ENCODE measurements at regions not wholly inside any gene's neighbourhood (a gene's known extent, or its start where the extent isn't known, plus 50 kb on each side); places are given as distances from the start of the nearest gene placed in this dataset.

- H3K4me2 ChIP-seq (ENCODE audit: low read length) = no peak overlapping the region
- no peaks in the 10 kb centered on the region for H3K36me3 ChIP-seq (ENCODE audit: control insufficient read depth, insufficient read depth, low read length)
- H2BK120ac ChIP-seq (ENCODE audit: low read depth, low read length) = no peak overlapping the region
- H3K4ac ChIP-seq (ENCODE audit: low read depth, low read length) = no peak overlapping the region
- no peak overlapping the region for H4K5ac ChIP-seq (ENCODE audit: low read length)
- no peak overlapping the region for H3K4me3 ChIP-seq (ENCODE audit: low read length)
- WGBS (ENCODE audit: extremely low coverage, insufficient coverage, low lambda C conversion rate) = no CpG with 5 or more reads among the region's 2 CpGs
- no peak overlapping the region for H2BK15ac ChIP-seq (replicated peaks; ENCODE audit: low read depth)
- H3K9ac ChIP-seq (ENCODE audit: low read length) = no peak overlapping the region
- H3K56ac ChIP-seq (ENCODE audit: low read length) = no peak overlapping the region
- H4K8ac ChIP-seq (ENCODE audit: low read depth, low read length) = no peak overlapping the region
- H3K27ac ChIP-seq (ENCODE audit: low read depth, low read length) = no peak overlapping the region
- H3K23ac ChIP-seq (ENCODE audit: low read length) = no peak overlapping the region
- DNase-seq = no peak
- no peak overlapping the region for H3K18ac ChIP-seq (ENCODE audit: low read length)
- H3K79me1 ChIP-seq (ENCODE audit: low read length) = no peaks in the 10 kb centered on the region
- H3K4me1 ChIP-seq (ENCODE audit: control insufficient read depth, low read depth, low read length) = no peaks in the 10 kb centered on the region
- H2BK5ac ChIP-seq (ENCODE audit: low read length) = no peak overlapping the region
- no peak overlapping the region for H2AK5ac ChIP-seq (ENCODE audit: low read length)
- no peaks in the 10 kb centered on the region for H3K79me2 ChIP-seq (ENCODE audit: control insufficient read depth, insufficient read depth, low read length)
- no peaks in the 10 kb centered on the region for H3K27me3 ChIP-seq (ENCODE audit: insufficient read depth, low read length, poor library complexity)
Observed at GRCh38 chr1:73029571-73029970, 747.2 kb upstream of the NEGR1 start.

DNA sequence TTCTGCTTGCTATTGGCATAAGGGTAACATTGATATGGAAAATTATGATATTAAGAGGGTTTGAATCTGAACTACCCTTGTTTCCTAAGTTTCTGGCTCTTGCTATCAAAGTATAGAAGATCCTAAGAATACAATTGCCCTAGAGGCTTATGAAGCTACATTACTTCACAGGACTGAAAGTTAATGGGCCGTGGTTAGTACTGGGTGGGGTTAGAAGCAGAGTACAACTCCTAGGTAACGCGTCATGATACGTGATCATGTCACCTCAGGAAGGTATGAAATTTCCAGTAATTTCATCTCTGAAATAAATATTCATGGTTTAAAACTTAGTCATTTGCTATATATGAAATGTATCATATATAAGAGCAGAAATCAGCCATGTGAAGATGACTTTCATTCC, 743.8 kb upstream of the NEGR1 start:
- no peak overlapping the region for H2AK5ac ChIP-seq (ENCODE audit: low read length)
- no peak overlapping the region for H3K23ac ChIP-seq (ENCODE audit: low read length)
- H2BK5ac ChIP-seq (ENCODE audit: low read length) = no peak overlapping the region
- H2BK15ac ChIP-seq (replicated peaks; ENCODE audit: low read depth) = no peak overlapping the region
- no peak overlapping the region for H3K9ac ChIP-seq (ENCODE audit: low read length)
- no peak overlapping the region for H3K27ac ChIP-seq (ENCODE audit: low read depth, low read length)
- no peak overlapping the region for H3K4me3 ChIP-seq (ENCODE audit: low read length)
- H3K18ac ChIP-seq (ENCODE audit: low read length) = no peak overlapping the region
- H3K27me3 ChIP-seq (ENCODE audit: insufficient read depth, low read length, poor library complexity) = no peaks in the 10 kb centered on the region
- no peaks in the 10 kb centered on the region for H3K79me2 ChIP-seq (ENCODE audit: control insufficient read depth, insufficient read depth, low read length)
- no peaks in the 10 kb centered on the region for H3K36me3 ChIP-seq (ENCODE audit: control insufficient read depth, insufficient read depth, low read length)
- H3K79me1 ChIP-seq (ENCODE audit: low read length) = no peaks in the 10 kb centered on the region
- no peak overlapping the region for H3K4ac ChIP-seq (ENCODE audit: low read depth, low read length)
- no peak overlapping the region for H2BK120ac ChIP-seq (ENCODE audit: low read depth, low read length)
- no CpG with 5 or more reads among the region's 4 CpGs for WGBS (ENCODE audit: extremely low coverage, insufficient coverage, low lambda C conversion rate)
- H3K4me1 ChIP-seq (ENCODE audit: control insufficient read depth, low read depth, low read length) = no peaks in the 10 kb centered on the region
- DNase-seq = no peak
- H4K8ac ChIP-seq (ENCODE audit: low read depth, low read length) = no peak overlapping the region
- H3K56ac ChIP-seq (ENCODE audit: low read length) = no peak overlapping the region
- no peak overlapping the region for H4K5ac ChIP-seq (ENCODE audit: low read length)
- no peak overlapping the region for H3K4me2 ChIP-seq (ENCODE audit: low read length)

- Histone ChIP-seq H3K79me2 (ENCODE audit: control insufficient read depth, insufficient read depth, low read length) (no peaks in the 10 kb centered on the region), H2BK5ac (ENCODE audit: low read length) (no peak overlapping the region), H3K79me1 (ENCODE audit: low read length) (no peaks in the 10 kb centered on the region), H2BK120ac (ENCODE audit: low read depth, low read length) (no peak overlapping the region), H2BK15ac (replicated peaks; ENCODE audit: low read depth) (no peak overlapping the region), H3K4ac (ENCODE audit: low read depth, low read length) (no peak overlapping the region), H3K4me3 (ENCODE audit: low read length) (no peak overlapping the region), H4K8ac (ENCODE audit: low read depth, low read length) (no peak overlapping the region), H3K23ac (ENCODE audit: low read length) (no peak overlapping the region), H3K27me3 (ENCODE audit: insufficient read depth, low read length, poor library complexity) (no peaks in the 10 kb centered on the region), H3K36me3 (ENCODE audit: control insufficient read depth, insufficient read depth, low read length) (no peaks in the 10 kb centered on the region), H3K56ac (ENCODE audit: low read length) (no peak overlapping the region), H3K27ac (ENCODE audit: low read depth, low read length) (no peak overlapping the region), H3K9ac (ENCODE audit: low read length) (no peak overlapping the region), H3K18ac (ENCODE audit: low read length) (no peak overlapping the region), H2AK5ac (ENCODE audit: low read length) (no peak overlapping the region), H3K4me1 (ENCODE audit: control insufficient read depth, low read depth, low read length) (peaks cover 3% of the 10 kb centered on the region), H4K5ac (ENCODE audit: low read length) (no peak overlapping the region), H3K4me2 (ENCODE audit: low read length) (no peak overlapping the region)
- DNase-seq = no peak
- no CpG with 5 or more reads among the region's 1 CpG for WGBS (ENCODE audit: extremely low coverage, insufficient coverage, low lambda C conversion rate)
Observed at GRCh38 chr1:73009938-73010337, 727.6 kb upstream of the NEGR1 start.

DNA sequence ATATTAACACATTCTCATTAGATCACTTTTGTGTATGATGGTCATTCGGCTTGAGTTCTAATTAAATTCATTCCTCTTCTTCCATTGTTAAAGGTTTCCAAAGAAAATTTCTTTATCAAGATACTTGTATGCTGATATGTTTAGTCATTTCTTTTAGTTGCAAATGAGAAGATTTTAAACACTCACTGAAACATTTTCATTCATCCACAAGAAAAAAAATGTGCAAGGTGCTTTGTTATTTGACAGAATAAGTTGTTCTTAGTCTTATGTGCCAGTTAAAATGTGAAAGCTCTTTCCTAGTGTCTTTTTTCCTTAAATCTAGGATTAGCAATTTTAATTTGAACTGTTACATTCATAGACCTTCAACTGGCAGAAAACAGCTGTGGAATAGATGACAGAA, 727.0 kb upstream of the NEGR1 start:
- no peaks in the 10 kb centered on the region for H3K79me1 ChIP-seq (ENCODE audit: low read length)
- no peak overlapping the region for H2BK120ac ChIP-seq (ENCODE audit: low read depth, low read length)
- H3K56ac ChIP-seq (ENCODE audit: low read length) = no peak overlapping the region
- H3K9ac ChIP-seq (ENCODE audit: low read length) = no peak overlapping the region
- no peak overlapping the region for H2BK5ac ChIP-seq (ENCODE audit: low read length)
- no peak overlapping the region for H3K4ac ChIP-seq (ENCODE audit: low read depth, low read length)
- DNase-seq = no peak
- no peak overlapping the region for H4K5ac ChIP-seq (ENCODE audit: low read length)
- H4K8ac ChIP-seq (ENCODE audit: low read depth, low read length) = no peak overlapping the region
- H3K18ac ChIP-seq (ENCODE audit: low read length) = no peak overlapping the region
- H3K4me2 ChIP-seq (ENCODE audit: low read length) = no peak overlapping the region
- H3K79me2 ChIP-seq (ENCODE audit: control insufficient read depth, insufficient read depth, low read length) = no peaks in the 10 kb centered on the region
- no peak overlapping the region for H3K4me3 ChIP-seq (ENCODE audit: low read length)
- no peak overlapping the region for H2AK5ac ChIP-seq (ENCODE audit: low read length)
- peaks cover 3% of the 10 kb centered on the region for H3K4me1 ChIP-seq (ENCODE audit: control insufficient read depth, low read depth, low read length)
- no peak overlapping the region for H2BK15ac ChIP-seq (replicated peaks; ENCODE audit: low read depth)
- WGBS (ENCODE audit: extremely low coverage, insufficient coverage, low lambda C conversion rate) = no CpG with 5 or more reads among the region's 1 CpG
- no peaks in the 10 kb centered on the region for H3K27me3 ChIP-seq (ENCODE audit: insufficient read depth, low read length, poor library complexity)
- H3K27ac ChIP-seq (ENCODE audit: low read depth, low read length) = no peak overlapping the region
- no peak overlapping the region for H3K23ac ChIP-seq (ENCODE audit: low read length)
- H3K36me3 ChIP-seq (ENCODE audit: control insufficient read depth, insufficient read depth, low read length) = no peaks in the 10 kb centered on the region

GRCh38 chr1:72997624-72998023, 715.3 kb upstream of the NEGR1 start:
- Histone ChIP-seq H2AK5ac (ENCODE audit: low read length) (no peak overlapping the region), H3K4me1 (ENCODE audit: control insufficient read depth, low read depth, low read length) (no peaks in the 10 kb centered on the region), H3K23ac (ENCODE audit: low read length) (no peak overlapping the region), H3K27me3 (ENCODE audit: insufficient read depth, low read length, poor library complexity) (no peaks in the 10 kb centered on the region), H3K4ac (ENCODE audit: low read depth, low read length) (no peak overlapping the region), H3K79me1 (ENCODE audit: low read length) (no peaks in the 10 kb centered on the region), H3K4me3 (ENCODE audit: low read length) (no peak overlapping the region), H3K9ac (ENCODE audit: low read length) (no peak overlapping the region), H3K4me2 (ENCODE audit: low read length) (no peak overlapping the region), H3K18ac (ENCODE audit: low read length) (no peak overlapping the region), H3K36me3 (ENCODE audit: control insufficient read depth, insufficient read depth, low read length) (no peaks in the 10 kb centered on the region), H3K79me2 (ENCODE audit: control insufficient read depth, insufficient read depth, low read length) (no peaks in the 10 kb centered on the region), H4K8ac (ENCODE audit: low read depth, low read length) (no peak overlapping the region), H2BK120ac (ENCODE audit: low read depth, low read length) (no peak overlapping the region), H3K56ac (ENCODE audit: low read length) (no peak overlapping the region), H3K27ac (ENCODE audit: low read depth, low read length) (no peak overlapping the region), H4K5ac (ENCODE audit: low read length) (no peak overlapping the region), H2BK5ac (ENCODE audit: low read length) (no peak overlapping the region), H2BK15ac (replicated peaks; ENCODE audit: low read depth) (no peak overlapping the region)
- no peak for DNase-seq
- no CpG with 5 or more reads among the region's 4 CpGs for WGBS (ENCODE audit: extremely low coverage, insufficient coverage, low lambda C conversion rate)

DNA sequence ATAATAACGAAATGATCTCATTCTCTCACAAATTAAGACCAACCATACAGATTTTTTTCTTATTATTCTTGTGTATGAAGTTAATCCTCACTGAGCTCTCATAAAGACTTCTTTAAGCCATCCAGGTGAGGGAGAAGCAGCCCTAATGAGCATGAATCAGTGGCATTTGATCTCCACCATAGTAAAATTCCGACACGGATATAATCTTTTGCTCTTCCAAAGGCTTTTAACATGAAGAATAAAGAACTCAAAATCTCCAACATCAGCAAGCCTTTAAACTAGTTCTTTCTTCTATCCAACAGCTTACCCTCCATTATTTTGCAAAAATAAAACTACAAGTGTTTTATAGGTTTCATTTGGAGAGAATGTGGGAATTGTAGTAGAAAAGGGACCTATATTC, 714.7 kb upstream of the NEGR1 start:
- no peak overlapping the region for H3K56ac ChIP-seq (ENCODE audit: low read length)
- H3K27ac ChIP-seq (ENCODE audit: low read depth, low read length) = no peak overlapping the region
- H3K23ac ChIP-seq (ENCODE audit: low read length) = no peak overlapping the region
- H3K18ac ChIP-seq (ENCODE audit: low read length) = no peak overlapping the region
- H2BK5ac ChIP-seq (ENCODE audit: low read length) = no peak overlapping the region
- no peaks in the 10 kb centered on the region for H3K4me1 ChIP-seq (ENCODE audit: control insufficient read depth, low read depth, low read length)
- H3K79me1 ChIP-seq (ENCODE audit: low read length) = no peaks in the 10 kb centered on the region
- WGBS (ENCODE audit: extremely low coverage, insufficient coverage, low lambda C conversion rate) = no CpG with 5 or more reads among the region's 3 CpGs
- H4K5ac ChIP-seq (ENCODE audit: low read length) = no peak overlapping the region
- H2AK5ac ChIP-seq (ENCODE audit: low read length) = no peak overlapping the region
- no peak for DNase-seq
- no peak overlapping the region for H3K4me3 ChIP-seq (ENCODE audit: low read length)
- no peaks in the 10 kb centered on the region for H3K79me2 ChIP-seq (ENCODE audit: control insufficient read depth, insufficient read depth, low read length)
- no peak overlapping the region for H2BK120ac ChIP-seq (ENCODE audit: low read depth, low read length)
- no peak overlapping the region for H2BK15ac ChIP-seq (replicated peaks; ENCODE audit: low read depth)
- no peak overlapping the region for H3K4ac ChIP-seq (ENCODE audit: low read depth, low read length)
- H3K4me2 ChIP-seq (ENCODE audit: low read length) = no peak overlapping the region
- H3K27me3 ChIP-seq (ENCODE audit: insufficient read depth, low read length, poor library complexity) = no peaks in the 10 kb centered on the region
- H4K8ac ChIP-seq (ENCODE audit: low read depth, low read length) = no peak overlapping the region
- H3K9ac ChIP-seq (ENCODE audit: low read length) = no peak overlapping the region
- H3K36me3 ChIP-seq (ENCODE audit: control insufficient read depth, insufficient read depth, low read length) = no peaks in the 10 kb centered on the region

Data from mesendoderm (in vitro differentiated cells).